CD14-positive monocyte (primary cell): ENCODE measurements at regions not wholly inside any gene's neighbourhood (a gene's known extent, or its start where the extent isn't known, plus 50 kb on each side); places are given as distances from the start of the nearest gene placed in this dataset.

Experiments used
- DNase-seq, 3 donors: peaks; one replicate each; pipeline ENCODE4 v3.0.0-alpha.2; 2011 to 2022
- H2AFZ ChIP-seq: 2 replicates; pipeline ENCODE4 v1.6.0; 2012; ENCODE audit warnings: mild to moderate bottlenecking, low read depth, low read length, inconsistent platforms; ENCODE audit not compliant: insufficient read depth, poor library complexity, severe bottlenecking
- H3K27ac ChIP-seq, 2 donors: 1 replicate in 1 of 2; 2 replicates in 1 of 2; pipeline ENCODE4 v1.5.1; 2012 to 2013; ENCODE audit warnings: low read length in 2 of 2, control low read depth in 1 of 2, inconsistent platforms in 1 of 2, low read depth in 1 of 2, mild to moderate bottlenecking in 1 of 2
- H3K27me3 ChIP-seq, 2 donors: one replicate each; pipeline versions ENCODE4 v1.6.0 to v1.6.1; 2011 to 2013; ENCODE audit warnings: low read length in 2 of 2; ENCODE audit not compliant: control insufficient read depth in 2 of 2, insufficient read depth in 2 of 2
- H3K36me3 ChIP-seq, 2 donors: replicated peaks in 1 of 2; 1 replicate in 1 of 2; 2 replicates in 1 of 2; pipeline versions ENCODE4 v1.5.1 to v1.6.1; 2012 to 2013; ENCODE audit warnings: low read length in 2 of 2, control low read depth in 1 of 2, inconsistent platforms in 1 of 2, mild to moderate bottlenecking in 1 of 2; ENCODE audit not compliant: insufficient read depth in 2 of 2, control insufficient read depth in 1 of 2
- H3K4me1 ChIP-seq, 2 donors: 1 replicate in 1 of 2; 2 replicates in 1 of 2; pipeline versions ENCODE4 v1.5.1 to v1.6.1; 2012 to 2013; ENCODE audit warnings: low read length in 2 of 2, control low read depth in 1 of 2, inconsistent platforms in 1 of 2, mild to moderate bottlenecking in 1 of 2, moderate library complexity in 1 of 2; ENCODE audit not compliant: insufficient read depth in 2 of 2, control insufficient read depth in 1 of 2
- H3K4me2 ChIP-seq: replicated peaks from 2 replicates; pipeline ENCODE3; 2012; ENCODE audit warnings: low read length, moderate library complexity, mild to moderate bottlenecking; ENCODE audit not compliant: poor library complexity, severe bottlenecking; ENCODE audit errors: extremely low read depth
- H3K4me3 ChIP-seq, 3 experiments: fragments of 200-600 bp in 1 of 3; sonication (generic) in 1 of 3; replicated peaks in 1 of 3; 1 replicate in 2 of 3; 2 replicates in 1 of 3; pipeline ENCODE4 v1.5.1; 2011 to 2013; ENCODE audit warnings: low read length in 3 of 3, mild to moderate bottlenecking in 3 of 3, control low read depth in 2 of 3, low read depth in 2 of 3, inconsistent platforms in 1 of 3, moderate library complexity in 1 of 3
- H3K79me2 ChIP-seq: 2 replicates; pipeline ENCODE4 v1.6.0; 2012; ENCODE audit warnings: mild to moderate bottlenecking, control low read depth, inconsistent platforms, low read length, moderate library complexity; ENCODE audit not compliant: insufficient read depth
- H3K9ac ChIP-seq: 2 replicates; pipeline ENCODE4 v1.6.0; 2017; ENCODE audit warnings: low read length, mild to moderate bottlenecking; ENCODE audit not compliant: insufficient read depth, poor library complexity, severe bottlenecking
- H3K9me3 ChIP-seq, 2 donors: replicated peaks in 1 of 2; 1 replicate in 1 of 2; 2 replicates in 1 of 2; pipeline versions ENCODE4 v1.5.1 to v1.6.1; 2012 to 2013; ENCODE audit warnings: low read length in 2 of 2, control low read depth in 1 of 2; ENCODE audit not compliant: control insufficient read depth in 1 of 2, insufficient read depth in 1 of 2
- H4K20me1 ChIP-seq: 2 replicates; pipeline ENCODE4 v1.6.0; 2012; ENCODE audit warnings: mild to moderate bottlenecking, low read length, control low read depth, moderate library complexity; ENCODE audit not compliant: insufficient read depth
- H3K27ac Mint-ChIP-seq, 7 donors: one replicate each; pipeline ENCODE4 v1.8.0; 2020; ENCODE audit warnings: mild to moderate bottlenecking in 7 of 7, mixed read lengths in 7 of 7, moderate library complexity in 6 of 7, inconsistent platforms in 2 of 7
- H3K27me3 Mint-ChIP-seq, 3 donors: one replicate each; pipeline ENCODE4 v1.8.0; 2021 to 2022; ENCODE audit warnings: low read depth in 3 of 3, mild to moderate bottlenecking in 3 of 3, mixed read lengths in 3 of 3, moderate library complexity in 3 of 3, inconsistent platforms in 1 of 3
- H3K36me3 Mint-ChIP-seq, 2 donors: one replicate each; pipeline ENCODE4 v1.8.0; 2020; ENCODE audit warnings: mixed read lengths in 2 of 2, inconsistent platforms in 1 of 2, mild to moderate bottlenecking in 1 of 2
- H3K4me1 Mint-ChIP-seq: one replicate; pipeline ENCODE4 v1.8.0; 2020; ENCODE audit warnings: mild to moderate bottlenecking, mixed read lengths
- H3K4me3 Mint-ChIP-seq, 2 donors: one replicate each; pipeline ENCODE4 v1.8.0; 2020; ENCODE audit warnings: mild to moderate bottlenecking in 2 of 2, mixed read lengths in 2 of 2, moderate library complexity in 1 of 2
- H3K9me3 Mint-ChIP-seq, 7 donors: one replicate each; pipeline ENCODE4 v1.8.0; 2020 to 2022; ENCODE audit warnings: mixed read lengths in 7 of 7, mild to moderate bottlenecking in 6 of 7, moderate library complexity in 6 of 7, inconsistent platforms in 2 of 7
- CTCF ChIP-seq: fragments of 200-600 bp; IDR thresholded peaks from one replicate; pipeline ENCODE4 v1.8.0; 2022; ENCODE audit warnings: antibody characterized with exemption, mild to moderate bottlenecking
- WGBS: methylation state at CpG from one replicate; pipeline ENCODE4 v1.1.5; 2013; ENCODE audit warnings: missing lambda C conversion rate; ENCODE audit not compliant: insufficient coverage; 5-methylcytosine and 5-hydroxymethylcytosine counted together
- intact Hi-C, 2 donors: fragments of 100-400 bp; cut with micrococcal nuclease; formaldehyde crosslinking; loops; one replicate each; pipeline versions ENCODE4 v1.15.0 to v1.15.1; 2023

DNA sequence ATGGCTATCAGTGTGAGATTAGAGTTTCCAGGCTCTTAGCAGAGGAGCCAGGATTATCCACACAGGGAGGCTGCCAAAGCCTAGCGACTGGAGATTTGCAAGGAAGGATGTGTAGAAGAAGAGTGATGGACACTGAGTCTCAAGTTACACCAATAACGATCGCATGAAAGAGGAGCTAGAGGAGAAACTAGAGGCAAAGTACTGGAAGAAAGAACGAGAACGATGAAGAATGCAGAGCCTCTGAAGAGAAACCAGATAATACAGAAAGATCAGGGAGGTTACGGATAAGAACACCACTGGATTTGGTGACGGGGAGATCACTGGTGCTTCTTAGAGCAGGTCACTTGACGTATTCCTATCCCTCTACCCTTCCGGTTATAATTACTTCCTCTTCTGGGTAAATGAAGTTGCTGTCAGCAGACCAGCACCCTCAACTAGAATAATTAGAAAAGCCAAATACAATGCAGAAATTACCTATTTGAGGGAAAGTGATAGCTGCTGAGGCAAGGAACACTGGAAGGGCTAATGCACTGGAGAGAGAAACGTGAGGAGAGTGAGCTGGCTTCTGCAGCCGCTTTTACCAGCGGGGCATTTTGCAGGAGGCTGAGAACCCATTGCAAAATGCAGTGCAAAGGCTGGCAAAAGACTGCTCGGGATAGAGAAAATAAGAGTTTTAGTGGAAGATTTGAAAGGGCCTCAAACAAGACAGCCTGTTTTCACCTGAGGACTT lies 93.1 kb upstream of the HIF1A start:
- no peaks in the 10 kb centered on the region for H3K36me3 ChIP-seq
- H3K4me3 ChIP-seq = peak overlapping the region in 2 of 3 experiments; percentile 23 to 61
- no peak overlapping the region for H3K9ac ChIP-seq
- H3K4me2 ChIP-seq = peak overlapping the region; percentile 63
- no peaks in the 10 kb centered on the region for H3K79me2 ChIP-seq
- peaks cover 35 to 48% of the 10 kb centered on the region in 2 donors for H3K4me1 ChIP-seq
- no peaks in the 10 kb centered on the region for H3K9me3 ChIP-seq
- WGBS = 54% methylated on average over 9 of the region's 13 CpGs
- peak overlapping the region; percentile 48 to 72 for H3K4me3 Mint-ChIP-seq
- peak; percentile 61 to 74 (median 62) for DNase-seq
- no peaks in the 10 kb centered on the region for H4K20me1 ChIP-seq
- no peak for TF ChIP-seq CTCF
- H3K9me3 Mint-ChIP-seq = peaks cover 0 to 3% (median 0%) of the 10 kb centered on the region in 7 donors
- peak overlapping the region; percentile 80 to 95 (median 86) for H3K27ac Mint-ChIP-seq
- H3K36me3 Mint-ChIP-seq = no peaks in the 10 kb centered on the region
- peak overlapping the region; percentile 15 for H2AFZ ChIP-seq
- peaks cover 0 to 3% (median 0%) of the 10 kb centered on the region in 3 donors for H3K27me3 Mint-ChIP-seq
- H3K27ac ChIP-seq = peak overlapping the region; percentile 9 to 79
- intact Hi-C loops = loop anchor here in 1 of 2 donors (2.0 to 5.0 kb wide), 3 partner anchors 40 to 97 kb away; no protein-coding TSS in a partner anchor
- no peaks in the 10 kb centered on the region for H3K27me3 ChIP-seq
- H3K4me1 Mint-ChIP-seq = peaks cover 41% of the 10 kb centered on the region

GRCh38 chr14:61602733-61603077 lies 92.6 kb upstream of the HIF1A start:
- no peak overlapping the region for H2AFZ ChIP-seq
- intact Hi-C loops = loop anchor here in 1 of 2 donors (2.0 to 5.0 kb wide), 3 partner anchors 40 to 96 kb away; no protein-coding TSS in a partner anchor

More at GRCh38 chr14:61602733-61603077, 92.6 kb upstream of the HIF1A start:
- H3K27me3 Mint-ChIP-seq = peaks cover 0 to 3% (median 0%) of the 10 kb centered on the region in 3 donors
- H3K27ac ChIP-seq = peak overlapping the region; percentile 9 to 79
- no peaks in the 10 kb centered on the region for H3K9me3 ChIP-seq
- peaks cover 44% of the 10 kb centered on the region for H3K4me1 Mint-ChIP-seq
- peak overlapping the region; percentile 63 for H3K4me2 ChIP-seq
- H3K36me3 Mint-ChIP-seq = no peaks in the 10 kb centered on the region
- H3K27me3 ChIP-seq = no peaks in the 10 kb centered on the region
- peaks cover 35 to 48% of the 10 kb centered on the region in 2 donors for H3K4me1 ChIP-seq
- H3K9ac ChIP-seq = no peak overlapping the region
- no peaks in the 10 kb centered on the region for H4K20me1 ChIP-seq
- no peak for DNase-seq
- no peaks in the 10 kb centered on the region for H3K79me2 ChIP-seq
- no peak for TF ChIP-seq CTCF
- H3K9me3 Mint-ChIP-seq = peaks cover 0 to 3% (median 0%) of the 10 kb centered on the region in 7 donors
- no CpG with 5 or more reads among the region's 1 CpG for WGBS
- peak overlapping the region; percentile 80 to 95 (median 86) for H3K27ac Mint-ChIP-seq
- H3K4me3 ChIP-seq = peak overlapping the region in 2 of 3 experiments; percentile 23 to 61
- H3K36me3 ChIP-seq = no peaks in the 10 kb centered on the region
- H3K4me3 Mint-ChIP-seq = peak overlapping the region; percentile 48 to 72
